DOHH2 (cell line): ENCODE measurements at regions not wholly inside any gene's neighbourhood (a gene's known extent, or its start where the extent isn't known, plus 50 kb on each side); places are given as distances from the start of the nearest gene placed in this dataset.

Experiments used
- EZH2phosphoT487 ChIP-seq: fragments of 200-600 bp; sonication (generic); IDR thresholded peaks from 2 replicates; pipeline ENCODE4 v1.6.1; 2017; ENCODE audit warnings: borderline replicate concordance, mild to moderate bottlenecking, antibody characterized with exemption, low read length, moderate library complexity, mixed read lengths
- TF ChIP-seq, protein P1 (sequence below): fragments of 200-600 bp; sonication (generic); IDR thresholded peaks from one replicate; pipeline ENCODE4 v1.5.1; 2014; ENCODE audit warnings: antibody characterized with exemption, mild to moderate bottlenecking, low read depth, low read length; ENCODE audit not compliant: poor library complexity, severe bottlenecking

DNA sequence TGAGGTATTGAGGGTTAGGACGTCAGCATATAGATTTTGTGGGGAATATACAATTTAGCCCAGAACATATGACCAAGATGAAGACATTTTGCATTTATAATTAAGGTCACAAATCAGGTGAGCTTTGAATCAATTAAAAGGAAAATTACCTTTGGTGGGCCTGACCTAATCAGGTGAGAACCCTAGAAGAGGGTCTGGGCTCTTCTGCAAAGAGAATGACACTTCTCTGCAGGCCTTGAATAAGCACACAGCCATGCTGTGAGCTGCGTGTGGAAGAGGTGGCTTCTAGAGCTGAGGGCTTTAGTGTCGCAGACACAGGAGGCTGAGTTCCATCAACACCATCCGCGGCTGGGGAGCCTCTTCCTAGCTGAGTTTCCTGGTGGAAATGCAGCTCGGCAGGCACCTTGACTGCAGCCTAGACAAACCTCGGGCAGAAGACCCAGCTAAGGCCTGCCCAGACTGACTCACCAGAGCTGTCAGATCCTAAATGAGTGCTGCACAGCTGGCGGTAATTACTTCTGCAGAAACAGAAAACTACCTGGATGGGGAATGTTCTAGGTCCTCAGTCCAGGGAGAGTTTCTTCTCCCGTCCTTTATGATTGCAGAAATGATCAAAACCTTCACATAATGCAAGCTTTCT, 287.5 kb upstream of the IRX1 start:
- TF ChIP-seq, protein P1, sequence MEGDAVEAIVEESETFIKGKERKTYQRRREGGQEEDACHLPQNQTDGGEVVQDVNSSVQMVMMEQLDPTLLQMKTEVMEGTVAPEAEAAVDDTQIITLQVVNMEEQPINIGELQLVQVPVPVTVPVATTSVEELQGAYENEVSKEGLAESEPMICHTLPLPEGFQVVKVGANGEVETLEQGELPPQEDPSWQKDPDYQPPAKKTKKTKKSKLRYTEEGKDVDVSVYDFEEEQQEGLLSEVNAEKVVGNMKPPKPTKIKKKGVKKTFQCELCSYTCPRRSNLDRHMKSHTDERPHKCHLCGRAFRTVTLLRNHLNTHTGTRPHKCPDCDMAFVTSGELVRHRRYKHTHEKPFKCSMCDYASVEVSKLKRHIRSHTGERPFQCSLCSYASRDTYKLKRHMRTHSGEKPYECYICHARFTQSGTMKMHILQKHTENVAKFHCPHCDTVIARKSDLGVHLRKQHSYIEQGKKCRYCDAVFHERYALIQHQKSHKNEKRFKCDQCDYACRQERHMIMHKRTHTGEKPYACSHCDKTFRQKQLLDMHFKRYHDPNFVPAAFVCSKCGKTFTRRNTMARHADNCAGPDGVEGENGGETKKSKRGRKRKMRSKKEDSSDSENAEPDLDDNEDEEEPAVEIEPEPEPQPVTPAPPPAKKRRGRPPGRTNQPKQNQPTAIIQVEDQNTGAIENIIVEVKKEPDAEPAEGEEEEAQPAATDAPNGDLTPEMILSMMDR, result no peak
- no peak for TF ChIP-seq EZH2phosphoT487
